ENCODE measurements at regions not wholly inside any gene's neighbourhood (a gene's known extent, or its start where the extent isn't known, plus 50 kb on each side); places are given as distances from the start of the nearest gene placed in this dataset.

DNA sequence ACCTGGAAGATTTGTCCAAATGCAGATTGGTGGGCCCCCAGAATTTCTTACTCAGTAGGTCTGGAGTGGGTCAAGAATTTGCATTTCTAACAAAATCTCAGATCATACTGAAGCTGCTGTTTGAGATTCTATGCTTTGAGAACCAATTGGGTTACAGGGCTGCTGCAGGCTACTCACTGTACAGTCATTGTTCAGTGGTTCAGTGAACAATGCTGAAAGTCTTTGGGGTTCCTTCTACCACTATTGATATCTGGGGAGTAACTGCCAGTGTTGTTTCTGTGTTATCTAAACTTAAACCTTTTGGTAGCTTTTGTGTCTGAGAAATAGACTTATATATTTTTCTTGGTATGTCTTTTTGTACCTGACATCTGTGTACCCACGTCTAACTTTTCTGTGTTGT, 187.5 kb downstream of the TANC2 start:
- FAIRE-seq (no peak), DNase-seq (ENCODE audit: insufficient read length, low spot score) (no peak)
- TF ChIP-seq SPI1 (IDR thresholded peaks at IDR 0.05; ENCODE audit: low read depth, low read length) (no peak), POLR2AphosphoS5 (IDR thresholded peaks at IDR 0.05; ENCODE audit: low read depth, low read length) (no peak), TAF1 (IDR thresholded peaks at IDR 0.05; ENCODE audit: low read depth, low read length) (no peak), POLR2A (IDR thresholded peaks at IDR 0.05; ENCODE audit: low read depth, low read length) (no peak), POU2F2 (IDR thresholded peaks at IDR 0.05; ENCODE audit: low read depth, low read length) (no peak), PAX5 (IDR thresholded peaks at IDR 0.05; ENCODE audit: insufficient read depth, low read length, severe bottlenecking) (no peak)

- FAIRE-seq, result no peak
- DNase-seq (ENCODE audit: insufficient read length, low spot score), result no peak
- no peak for TF ChIP-seq SPI1 (IDR thresholded peaks at IDR 0.05; ENCODE audit: low read depth, low read length)
- TF ChIP-seq POLR2A (IDR thresholded peaks at IDR 0.05; ENCODE audit: low read depth, low read length), result no peak
- no peak for TF ChIP-seq TAF1 (IDR thresholded peaks at IDR 0.05; ENCODE audit: low read depth, low read length)
- no peak for TF ChIP-seq PAX5 (IDR thresholded peaks at IDR 0.05; ENCODE audit: insufficient read depth, low read length, severe bottlenecking)
- no peak for TF ChIP-seq POU2F2 (IDR thresholded peaks at IDR 0.05; ENCODE audit: low read depth, low read length)
- TF ChIP-seq POLR2AphosphoS5 (IDR thresholded peaks at IDR 0.05; ENCODE audit: low read depth, low read length), result no peak
These were observed 188.7 kb downstream of the TANC2 start for GRCh38 chr17:63154586-63155244.

GRCh38 chr17:63156986-63157385, 191.0 kb downstream of the TANC2 start:
- TF ChIP-seq POLR2AphosphoS5 (IDR thresholded peaks at IDR 0.05; ENCODE audit: low read depth, low read length) (no peak), TAF1 (IDR thresholded peaks at IDR 0.05; ENCODE audit: low read depth, low read length) (no peak), SPI1 (IDR thresholded peaks at IDR 0.05; ENCODE audit: low read depth, low read length) (no peak), POLR2A (IDR thresholded peaks at IDR 0.05; ENCODE audit: low read depth, low read length) (no peak), PAX5 (IDR thresholded peaks at IDR 0.05; ENCODE audit: insufficient read depth, low read length, severe bottlenecking) (no peak), POU2F2 (IDR thresholded peaks at IDR 0.05; ENCODE audit: low read depth, low read length) (no peak)
- DNase-seq (ENCODE audit: insufficient read length, low spot score), result no peak
- FAIRE-seq, result no peak

DNA sequence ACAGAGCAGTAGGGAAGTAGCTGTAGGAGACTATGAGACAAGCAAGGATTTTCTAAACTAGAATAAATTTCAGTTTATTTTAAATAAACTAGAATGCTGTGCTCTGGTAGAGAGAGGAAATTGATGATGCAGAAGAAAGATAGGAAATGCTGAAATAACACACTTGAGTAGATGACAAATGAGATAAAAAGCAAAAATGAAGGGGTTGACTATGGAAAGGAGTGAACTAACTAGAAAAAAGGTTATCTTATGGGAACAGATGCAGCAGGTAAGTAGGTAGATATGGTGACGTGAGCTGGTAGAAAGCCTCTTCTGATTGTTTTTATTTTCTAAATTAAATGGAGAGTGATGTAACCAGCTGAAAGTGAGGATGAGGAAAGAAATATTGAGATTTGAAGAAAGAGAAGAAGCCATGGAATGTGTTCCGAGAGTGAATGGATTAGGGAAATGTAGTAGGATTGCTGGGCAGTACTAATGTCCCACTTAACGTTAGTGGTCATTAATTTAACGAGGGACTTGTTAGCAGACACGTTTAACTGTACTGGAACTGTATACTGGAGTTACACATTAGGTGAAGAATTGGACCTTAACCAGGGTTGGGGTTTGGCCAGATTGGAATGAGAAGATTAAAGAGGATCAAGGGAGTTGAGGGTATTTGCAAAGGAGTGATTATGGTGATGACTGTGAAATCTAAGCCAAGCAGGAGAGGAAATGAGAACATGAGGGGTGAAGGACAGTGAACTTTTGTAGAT, 196.5 kb downstream of the TANC2 start:
- no peak for FAIRE-seq
- DNase-seq (ENCODE audit: insufficient read length, low spot score), result no peak
- TF ChIP-seq SPI1 (IDR thresholded peaks at IDR 0.05; ENCODE audit: low read depth, low read length) (no peak), POU2F2 (IDR thresholded peaks at IDR 0.05; ENCODE audit: low read depth, low read length) (no peak), POLR2AphosphoS5 (IDR thresholded peaks at IDR 0.05; ENCODE audit: low read depth, low read length) (no peak), POLR2A (IDR thresholded peaks at IDR 0.05; ENCODE audit: low read depth, low read length) (no peak), PAX5 (IDR thresholded peaks at IDR 0.05; ENCODE audit: insufficient read depth, low read length, severe bottlenecking) (no peak), TAF1 (IDR thresholded peaks at IDR 0.05; ENCODE audit: low read depth, low read length) (no peak)

GRCh38 chr17:63163158-63163520, 197.1 kb downstream of the TANC2 start:
- FAIRE-seq, result no peak
- DNase-seq (ENCODE audit: insufficient read length, low spot score), result no peak
- TF ChIP-seq SPI1 (IDR thresholded peaks at IDR 0.05; ENCODE audit: low read depth, low read length) (no peak), POU2F2 (IDR thresholded peaks at IDR 0.05; ENCODE audit: low read depth, low read length) (no peak), PAX5 (IDR thresholded peaks at IDR 0.05; ENCODE audit: insufficient read depth, low read length, severe bottlenecking) (no peak), POLR2AphosphoS5 (IDR thresholded peaks at IDR 0.05; ENCODE audit: low read depth, low read length) (no peak), TAF1 (IDR thresholded peaks at IDR 0.05; ENCODE audit: low read depth, low read length) (no peak), POLR2A (IDR thresholded peaks at IDR 0.05; ENCODE audit: low read depth, low read length) (no peak)

DNA sequence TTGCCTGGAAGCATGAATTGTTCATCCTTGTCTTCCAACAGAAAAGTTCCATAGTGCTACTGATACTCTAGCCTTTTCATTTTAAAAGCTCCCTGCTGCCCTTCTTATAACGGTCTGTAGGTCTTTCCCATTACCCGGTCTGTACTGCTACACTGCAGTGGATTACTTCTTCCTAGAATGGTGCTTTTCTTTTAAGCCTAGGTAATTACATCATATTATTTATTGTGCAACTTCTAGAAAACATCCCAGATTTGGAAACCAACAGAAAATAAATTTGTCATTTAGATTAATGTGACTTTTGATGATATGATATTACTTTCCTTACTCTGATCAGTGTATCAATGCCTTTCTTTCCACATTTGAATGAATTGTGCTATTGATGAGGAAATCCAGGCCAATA, 199.4 kb downstream of the TANC2 start:
- FAIRE-seq, result no peak
- TF ChIP-seq PAX5 (IDR thresholded peaks at IDR 0.05; ENCODE audit: insufficient read depth, low read length, severe bottlenecking) (no peak), POU2F2 (IDR thresholded peaks at IDR 0.05; ENCODE audit: low read depth, low read length) (no peak), TAF1 (IDR thresholded peaks at IDR 0.05; ENCODE audit: low read depth, low read length) (no peak), SPI1 (IDR thresholded peaks at IDR 0.05; ENCODE audit: low read depth, low read length) (no peak), POLR2A (IDR thresholded peaks at IDR 0.05; ENCODE audit: low read depth, low read length) (no peak), POLR2AphosphoS5 (IDR thresholded peaks at IDR 0.05; ENCODE audit: low read depth, low read length) (no peak)
- no peak for DNase-seq (ENCODE audit: insufficient read length, low spot score)

- DNase-seq (ENCODE audit: insufficient read length, low spot score) (no peak), FAIRE-seq (no peak)
- TF ChIP-seq SPI1 (IDR thresholded peaks at IDR 0.05; ENCODE audit: low read depth, low read length), result no peak
- TF ChIP-seq TAF1 (IDR thresholded peaks at IDR 0.05; ENCODE audit: low read depth, low read length), result no peak
- no peak for TF ChIP-seq POU2F2 (IDR thresholded peaks at IDR 0.05; ENCODE audit: low read depth, low read length)
- no peak for TF ChIP-seq POLR2A (IDR thresholded peaks at IDR 0.05; ENCODE audit: low read depth, low read length)
These were observed 204.8 kb downstream of the TANC2 start for GRCh38 chr17:63170795-63171194.

GRCh38 chr17:63171428-63172393, 205.7 kb downstream of the TANC2 start:
- TF ChIP-seq SPI1 (IDR thresholded peaks at IDR 0.05; ENCODE audit: low read depth, low read length) (no peak), TAF1 (IDR thresholded peaks at IDR 0.05; ENCODE audit: low read depth, low read length) (no peak), POLR2AphosphoS5 (IDR thresholded peaks at IDR 0.05; ENCODE audit: low read depth, low read length) (no peak)
- no peak for FAIRE-seq
- DNase-seq (ENCODE audit: insufficient read length, low spot score), result no peak

DNA sequence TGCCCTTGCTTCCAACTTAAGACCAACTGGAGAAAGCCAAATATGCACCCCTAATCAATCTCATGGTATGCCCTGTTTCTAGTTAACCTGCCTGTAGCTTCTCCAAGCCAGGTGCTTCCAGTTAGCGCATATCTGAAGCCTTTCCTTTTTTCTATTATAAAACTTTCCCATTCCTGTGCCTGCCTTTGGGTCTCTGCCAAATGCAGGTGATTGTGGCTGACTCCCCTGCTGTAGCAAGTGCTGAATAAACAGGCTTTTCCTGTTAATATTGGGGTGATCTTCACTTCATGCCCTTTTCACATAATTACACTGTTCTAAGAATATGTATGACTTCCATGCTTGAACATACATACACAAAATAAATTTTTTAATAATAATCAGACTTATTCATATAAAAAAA, 207.4 kb downstream of the TANC2 start:
- DNase-seq (ENCODE audit: insufficient read length, low spot score) (no peak), FAIRE-seq (no peak)
- no peak for TF ChIP-seq SPI1 (IDR thresholded peaks at IDR 0.05; ENCODE audit: low read depth, low read length)
- TF ChIP-seq PAX5 (IDR thresholded peaks at IDR 0.05; ENCODE audit: insufficient read depth, low read length, severe bottlenecking), result no peak
- no peak for TF ChIP-seq POLR2AphosphoS5 (IDR thresholded peaks at IDR 0.05; ENCODE audit: low read depth, low read length)
- no peak for TF ChIP-seq TAF1 (IDR thresholded peaks at IDR 0.05; ENCODE audit: low read depth, low read length)
- no peak for TF ChIP-seq POU2F2 (IDR thresholded peaks at IDR 0.05; ENCODE audit: low read depth, low read length)
- TF ChIP-seq POLR2A (IDR thresholded peaks at IDR 0.05; ENCODE audit: low read depth, low read length), result no peak
